ENCODE measurements at regions not wholly inside any gene's neighbourhood (a gene's known extent, or its start where the extent isn't known, plus 50 kb on each side); places are given as distances from the start of the nearest gene placed in this dataset.

- no peak for TF ChIP-seq CTCF (IDR thresholded peaks at IDR 0.05)
- TF ChIP-seq POLR2A (IDR thresholded peaks at IDR 0.05): no peak
Measured at GRCh38 chr14:82482345-82482744, 948.7 kb upstream of the SEL1L start.

All from upper lobe of left lung (tissue), 4 donors.